ENCODE measurements at regions not wholly inside any gene's neighbourhood (a gene's known extent, or its start where the extent isn't known, plus 50 kb on each side); places are given as distances from the start of the nearest gene placed in this dataset.
"Not testable (repeated sequence)": the region's sequence is repeated elsewhere in the genome, so short reads cannot be mapped to it uniquely, and the experiment has no call there.

GRCh38 chr12:83472350-83472749, 785.6 kb downstream of the TMTC2 start:
- no peak for DNase-seq (ENCODE audit: low spot score)

- no peak for DNase-seq (ENCODE audit: low spot score)
These were observed 784.6 kb downstream of the TMTC2 start for GRCh38 chr12:83471341-83471740.

- DNase-seq (ENCODE audit: low spot score) = no peak
These were observed 784.0 kb downstream of the TMTC2 start for GRCh38 chr12:83470749-83471148.

GRCh38 chr12:83468988-83469908, 782.5 kb downstream of the TMTC2 start:
- DNase-seq (ENCODE audit: low spot score) = no peak

GRCh38 chr12:83465632-83466031, 778.9 kb downstream of the TMTC2 start:
- no peak for DNase-seq (ENCODE audit: low spot score)

- DNase-seq (ENCODE audit: low spot score) = no peak
These were observed 775.7 kb downstream of the TMTC2 start for GRCh38 chr12:83462419-83462818.

GRCh38 chr12:83461336-83461935, 774.7 kb downstream of the TMTC2 start:
- no peak for DNase-seq (ENCODE audit: low spot score)

- no peak for DNase-seq (ENCODE audit: low spot score)
These were observed 764.5 kb downstream of the TMTC2 start for GRCh38 chr12:83451189-83451588.

GRCh38 chr12:83434600-83434999, 747.9 kb downstream of the TMTC2 start:
- DNase-seq (ENCODE audit: low spot score) = no peak

GRCh38 chr12:83432176-83432719, 745.5 kb downstream of the TMTC2 start:
- DNase-seq (ENCODE audit: low spot score) = no peak

GRCh38 chr12:83427586-83428136, 741.0 kb downstream of the TMTC2 start:
- DNase-seq (ENCODE audit: low spot score) = not testable (repeated sequence)

GRCh38 chr12:83414981-83415380, 728.3 kb downstream of the TMTC2 start:
- DNase-seq (ENCODE audit: low spot score) = no peak

GRCh38 chr12:83408851-83409250, 722.1 kb downstream of the TMTC2 start:
- DNase-seq (ENCODE audit: low spot score) = no peak

GRCh38 chr12:83408146-83408545, 721.4 kb downstream of the TMTC2 start:
- no peak for DNase-seq (ENCODE audit: low spot score)

GRCh38 chr12:83404521-83404920, 717.8 kb downstream of the TMTC2 start:
- no peak for DNase-seq (ENCODE audit: low spot score)

GRCh38 chr12:83390186-83390585, 703.5 kb downstream of the TMTC2 start:
- DNase-seq (ENCODE audit: low spot score) = no peak

GRCh38 chr12:83389237-83389996, 702.7 kb downstream of the TMTC2 start:
- DNase-seq (ENCODE audit: low spot score) = peak; percentile 26

- no peak for DNase-seq (ENCODE audit: low spot score)
These were observed 701.8 kb downstream of the TMTC2 start for GRCh38 chr12:83388551-83388950.

- no peak for DNase-seq (ENCODE audit: low spot score)
These were observed 700.0 kb downstream of the TMTC2 start for GRCh38 chr12:83386527-83387264.

- DNase-seq (ENCODE audit: low spot score) = no peak
These were observed 691.6 kb downstream of the TMTC2 start for GRCh38 chr12:83378186-83378727.

GRCh38 chr12:83365317-83365716, 678.6 kb downstream of the TMTC2 start:
- no peak for DNase-seq (ENCODE audit: low spot score)

All from H4 (cell line).